Iris pigment epithelial cell (primary cell): ENCODE measurements at regions not wholly inside any gene's neighbourhood (a gene's known extent, or its start where the extent isn't known, plus 50 kb on each side); places are given as distances from the start of the nearest gene placed in this dataset.
"Not testable (repeated sequence)": the region's sequence is repeated elsewhere in the genome, so short reads cannot be mapped to it uniquely, and the experiment has no call there.

ENCODE experiments used
- DNase-seq: peaks from one replicate; pipeline ENCODE4 v3.0.0-alpha.2; 2011; ENCODE audit warnings: low read depth

- DNase-seq, result no peak
Observed at GRCh38 chr15:95699578-95699977, 630.9 kb upstream of the NR2F2 start.

DNA sequence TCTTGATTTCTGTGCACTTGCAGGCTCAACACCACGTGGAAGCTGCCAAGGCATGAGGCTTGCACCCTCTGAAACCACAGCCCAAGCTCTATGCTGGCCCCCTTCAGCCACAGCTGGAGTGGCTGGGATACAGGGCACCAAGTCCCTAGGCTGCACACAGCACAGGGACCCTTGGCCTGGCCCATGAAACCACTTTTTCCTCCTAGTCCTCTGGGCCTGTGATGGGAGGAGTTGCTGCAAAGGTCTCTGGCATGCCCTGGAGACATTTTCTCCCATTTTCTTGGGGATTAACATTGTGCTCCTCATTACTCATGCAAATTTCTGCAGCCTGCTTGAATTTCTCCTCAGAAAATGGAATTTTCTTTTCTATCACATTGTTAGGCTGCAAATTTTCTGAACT lies 629.8 kb upstream of the NR2F2 start:
- not testable (repeated sequence) for DNase-seq

- DNase-seq, result no peak
Observed at GRCh38 chr15:95701410-95701809, 629.1 kb upstream of the NR2F2 start.

- DNase-seq, result no peak
Observed at GRCh38 chr15:95709959-95710695, 620.4 kb upstream of the NR2F2 start.

- DNase-seq, result no peak
Observed at GRCh38 chr15:95712785-95713184, 617.7 kb upstream of the NR2F2 start.

DNA sequence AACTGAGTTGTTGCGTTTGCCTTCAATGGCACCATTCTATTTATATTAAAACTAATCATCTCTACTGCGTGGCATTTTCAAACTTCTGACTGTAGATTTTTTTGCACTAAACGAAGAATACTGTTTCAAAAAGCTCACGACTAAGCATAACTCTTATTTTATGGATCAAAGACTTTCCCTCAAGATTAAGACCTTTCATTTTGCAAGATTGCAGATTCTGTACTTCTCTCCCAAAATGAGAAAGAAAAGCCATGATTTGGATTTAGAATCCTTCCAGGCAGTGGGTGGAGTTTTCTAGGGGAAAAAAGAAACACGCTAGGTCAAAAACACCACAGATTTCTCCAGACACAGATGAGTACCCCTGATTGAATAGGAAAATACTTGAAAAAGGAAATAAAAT lies 617.2 kb upstream of the NR2F2 start:
- DNase-seq, result no peak

- peak; percentile 11 for DNase-seq
Observed at GRCh38 chr15:95715116-95715903, 615.2 kb upstream of the NR2F2 start.

- no peak for DNase-seq
Observed at GRCh38 chr15:95715906-95716656, 614.4 kb upstream of the NR2F2 start.

DNA sequence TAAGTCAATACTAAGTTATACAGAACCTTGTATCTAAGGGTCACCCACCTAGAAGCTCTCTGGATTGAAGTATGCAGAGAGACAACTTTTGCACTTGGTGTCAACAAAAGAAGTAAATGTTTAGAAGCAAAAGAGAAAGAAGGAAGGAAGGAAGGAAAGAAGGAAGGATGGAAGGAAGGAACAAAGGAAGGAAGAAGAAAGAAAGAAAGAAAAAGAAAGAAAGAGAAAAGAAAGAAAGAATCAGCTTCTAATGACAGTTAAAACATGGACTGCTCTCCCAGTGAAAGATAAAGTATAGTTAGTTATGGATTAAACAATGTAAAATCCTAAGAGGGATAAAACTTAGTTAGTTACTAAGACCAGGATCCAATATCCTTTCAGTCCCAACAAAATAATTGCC lies 613.8 kb upstream of the NR2F2 start:
- DNase-seq, result no peak

DNA sequence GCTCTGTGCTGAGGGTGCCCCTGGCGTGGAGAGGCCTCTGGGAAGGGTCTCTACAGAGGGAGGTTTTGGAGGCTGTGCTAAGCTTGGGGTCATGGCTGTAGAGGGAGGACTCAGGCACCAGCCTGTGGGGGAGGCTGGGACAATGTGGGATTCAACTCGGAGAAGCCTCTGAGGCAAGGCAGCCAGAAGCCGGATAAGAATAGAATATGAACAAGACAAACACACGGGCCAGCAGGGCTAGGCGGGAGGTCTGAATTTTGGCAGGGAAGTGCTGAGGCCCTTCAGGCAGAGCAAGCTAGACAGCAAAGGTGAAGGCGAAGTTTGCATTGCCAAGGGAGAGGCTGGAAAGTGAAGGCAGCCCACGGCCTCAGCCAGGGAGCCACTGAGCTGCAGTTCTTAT lies 612.1 kb upstream of the NR2F2 start:
- no peak for DNase-seq

GRCh38 chr15:95724908-95725633 lies 605.4 kb upstream of the NR2F2 start:
- no peak for DNase-seq

- DNase-seq, result no peak
Observed at GRCh38 chr15:95726891-95727290, 603.6 kb upstream of the NR2F2 start.

- DNase-seq, result no peak
Observed at GRCh38 chr15:95733931-95734330, 596.6 kb upstream of the NR2F2 start.

- peak; percentile 67 for DNase-seq
Observed at GRCh38 chr15:95734422-95735316, 595.8 kb upstream of the NR2F2 start.

- no peak for DNase-seq
Observed at GRCh38 chr15:95737060-95737459, 593.4 kb upstream of the NR2F2 start.

DNA sequence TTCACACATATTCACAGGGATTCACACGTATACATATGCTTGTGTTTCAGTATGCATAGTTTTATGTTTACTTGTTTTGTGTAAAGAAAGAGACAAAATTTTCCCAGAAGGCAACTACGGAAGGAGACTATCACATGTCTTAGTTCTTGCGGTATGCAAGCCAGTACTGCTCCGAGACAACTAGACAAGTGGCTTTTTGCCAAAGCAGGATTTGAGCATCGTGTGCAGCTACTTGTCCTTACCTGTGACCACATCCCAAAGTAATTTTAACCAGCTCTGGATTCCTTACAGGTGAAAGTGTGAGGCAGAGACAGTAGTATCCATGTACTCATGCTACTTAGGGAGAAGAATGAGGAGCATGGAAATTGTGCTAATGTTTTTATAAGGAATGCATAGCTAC lies 591.4 kb upstream of the NR2F2 start:
- DNase-seq, result no peak

- DNase-seq, result no peak
Observed at GRCh38 chr15:95741830-95742229, 588.7 kb upstream of the NR2F2 start.

GRCh38 chr15:95742256-95742655 lies 588.2 kb upstream of the NR2F2 start:
- no peak for DNase-seq

- no peak for DNase-seq
Observed at GRCh38 chr15:95742836-95743235, 587.7 kb upstream of the NR2F2 start.

GRCh38 chr15:95757171-95757570 lies 573.3 kb upstream of the NR2F2 start:
- DNase-seq, result no peak

- DNase-seq, result no peak
Observed at GRCh38 chr15:95758451-95758850, 572.0 kb upstream of the NR2F2 start.
